Vagina (tissue), 2 donors: ENCODE measurements at regions not wholly inside any gene's neighbourhood (a gene's known extent, or its start where the extent isn't known, plus 50 kb on each side); places are given as distances from the start of the nearest gene placed in this dataset.

Source experiments
- DNase-seq, 2 donors: peaks; one replicate each; pipeline ENCODE4 v3.0.0-alpha.2; 2017; ENCODE audit errors: extremely low spot score in 2 of 2
- H3K27ac ChIP-seq: fragments of 200-600 bp; sonication (generic); one replicate; pipeline ENCODE4 v1.5.1; 2019
- H3K27me3 ChIP-seq: fragments of 200-600 bp; sonication (generic); one replicate; pipeline ENCODE4 v1.5.1; 2019
- H3K36me3 ChIP-seq, 2 donors: fragments of 200-600 bp; sonication (generic); one replicate each; pipeline ENCODE4 v1.5.1; 2017 to 2019
- H3K4me1 ChIP-seq: fragments of 200-600 bp; sonication (generic); one replicate; pipeline ENCODE4 v1.5.1; 2019
- H3K4me3 ChIP-seq, 2 donors: fragments of 200-600 bp; sonication (generic); 1 replicate in 1 of 2; 2 replicates in 1 of 2; pipeline ENCODE4 v1.5.1; 2016 to 2019
- H3K9me3 ChIP-seq: fragments of 200-600 bp; sonication (generic); one replicate; pipeline ENCODE4 v1.5.1; 2019
- POLR2A ChIP-seq, 2 donors: fragments of 450-650 bp; IDR thresholded peaks; one replicate each; pipeline ENCODE4 v1.6.1; 2017; ENCODE audit warnings: antibody characterized with exemption in 2 of 2, mild to moderate bottlenecking in 2 of 2, moderate library complexity in 2 of 2
- POLR2AphosphoS5 ChIP-seq, 2 donors: sonication (generic); formaldehyde crosslinking; IDR thresholded peaks; one replicate each; pipeline ENCODE4 v1.9.0; 2017; ENCODE audit warnings: antibody characterized with exemption in 2 of 2, mild to moderate bottlenecking in 2 of 2, low read depth in 1 of 2; ENCODE audit not compliant: insufficient read depth in 1 of 2
- intact Hi-C: fragments of 100-400 bp; cut with DNase I; formaldehyde crosslinking; loops from one replicate; pipeline ENCODE4 v1.15.1; 2023
- TF ChIP-seq, protein P1 (sequence below), 3 experiments: fragments of 450-650 bp in 2 of 3; fragments of 200-600 bp in 1 of 3; sonication (generic) in 1 of 3; IDR thresholded peaks; one replicate each; pipeline ENCODE4 v1.5.1; 2017 to 2019; ENCODE audit warnings: antibody characterized with exemption in 3 of 3, mild to moderate bottlenecking in 2 of 3, moderate library complexity in 2 of 3

DNA sequence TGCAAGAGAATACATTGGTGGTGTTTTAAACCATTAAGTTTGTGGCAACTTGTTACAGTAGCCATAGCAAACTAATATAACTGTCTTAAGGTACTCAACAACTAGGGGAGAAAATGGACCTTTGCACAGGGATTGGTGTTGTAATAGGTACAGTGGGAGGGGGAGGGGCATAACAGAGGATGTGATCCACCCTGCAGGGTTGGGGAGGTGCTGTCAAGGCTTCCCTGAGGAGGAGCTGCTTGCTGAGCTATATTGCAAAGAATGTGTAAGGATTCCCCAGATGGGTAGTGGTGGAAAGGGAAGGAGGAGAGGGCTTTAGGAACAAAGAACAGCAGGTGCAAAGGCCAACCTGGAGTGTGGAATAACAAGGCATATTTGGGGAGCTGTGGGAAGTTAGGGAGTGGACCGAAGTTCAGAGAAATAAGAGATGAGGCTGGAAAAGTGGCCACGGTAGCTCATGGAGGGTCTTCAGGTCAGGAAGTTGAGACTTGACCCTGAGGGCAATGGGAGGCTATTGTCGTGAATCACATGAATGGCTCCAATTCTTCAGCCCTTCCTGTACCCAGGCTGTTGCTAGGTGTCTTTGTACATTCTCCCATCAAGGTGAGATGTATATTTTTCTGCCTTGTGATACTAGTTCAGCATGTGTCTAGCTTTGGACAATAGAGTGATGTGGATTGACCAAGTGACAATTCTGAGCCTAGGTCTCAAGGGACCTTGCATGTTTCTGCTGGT is 168.6 kb upstream of the CSF3R start:
- Histone ChIP-seq H3K4me3 (no peak overlapping the region), H3K27ac (no peak overlapping the region), H3K9me3 (no peaks in the 10 kb centered on the region), H3K36me3 (no peaks in the 10 kb centered on the region), H3K27me3 (no peaks in the 10 kb centered on the region), H3K4me1 (no peaks in the 10 kb centered on the region)
- DNase-seq, result no peak
- intact Hi-C loops, result no loop called here
- TF ChIP-seq, protein P1, sequence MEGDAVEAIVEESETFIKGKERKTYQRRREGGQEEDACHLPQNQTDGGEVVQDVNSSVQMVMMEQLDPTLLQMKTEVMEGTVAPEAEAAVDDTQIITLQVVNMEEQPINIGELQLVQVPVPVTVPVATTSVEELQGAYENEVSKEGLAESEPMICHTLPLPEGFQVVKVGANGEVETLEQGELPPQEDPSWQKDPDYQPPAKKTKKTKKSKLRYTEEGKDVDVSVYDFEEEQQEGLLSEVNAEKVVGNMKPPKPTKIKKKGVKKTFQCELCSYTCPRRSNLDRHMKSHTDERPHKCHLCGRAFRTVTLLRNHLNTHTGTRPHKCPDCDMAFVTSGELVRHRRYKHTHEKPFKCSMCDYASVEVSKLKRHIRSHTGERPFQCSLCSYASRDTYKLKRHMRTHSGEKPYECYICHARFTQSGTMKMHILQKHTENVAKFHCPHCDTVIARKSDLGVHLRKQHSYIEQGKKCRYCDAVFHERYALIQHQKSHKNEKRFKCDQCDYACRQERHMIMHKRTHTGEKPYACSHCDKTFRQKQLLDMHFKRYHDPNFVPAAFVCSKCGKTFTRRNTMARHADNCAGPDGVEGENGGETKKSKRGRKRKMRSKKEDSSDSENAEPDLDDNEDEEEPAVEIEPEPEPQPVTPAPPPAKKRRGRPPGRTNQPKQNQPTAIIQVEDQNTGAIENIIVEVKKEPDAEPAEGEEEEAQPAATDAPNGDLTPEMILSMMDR (IDR thresholded peaks at IDR 0.05), result no peak
- TF ChIP-seq POLR2AphosphoS5 (IDR thresholded peaks at IDR 0.05; ENCODE audit: insufficient read depth in 1 of 2, low read depth in 1 of 2) (no peak), POLR2A (IDR thresholded peaks at IDR 0.05) (no peak)

DNA sequence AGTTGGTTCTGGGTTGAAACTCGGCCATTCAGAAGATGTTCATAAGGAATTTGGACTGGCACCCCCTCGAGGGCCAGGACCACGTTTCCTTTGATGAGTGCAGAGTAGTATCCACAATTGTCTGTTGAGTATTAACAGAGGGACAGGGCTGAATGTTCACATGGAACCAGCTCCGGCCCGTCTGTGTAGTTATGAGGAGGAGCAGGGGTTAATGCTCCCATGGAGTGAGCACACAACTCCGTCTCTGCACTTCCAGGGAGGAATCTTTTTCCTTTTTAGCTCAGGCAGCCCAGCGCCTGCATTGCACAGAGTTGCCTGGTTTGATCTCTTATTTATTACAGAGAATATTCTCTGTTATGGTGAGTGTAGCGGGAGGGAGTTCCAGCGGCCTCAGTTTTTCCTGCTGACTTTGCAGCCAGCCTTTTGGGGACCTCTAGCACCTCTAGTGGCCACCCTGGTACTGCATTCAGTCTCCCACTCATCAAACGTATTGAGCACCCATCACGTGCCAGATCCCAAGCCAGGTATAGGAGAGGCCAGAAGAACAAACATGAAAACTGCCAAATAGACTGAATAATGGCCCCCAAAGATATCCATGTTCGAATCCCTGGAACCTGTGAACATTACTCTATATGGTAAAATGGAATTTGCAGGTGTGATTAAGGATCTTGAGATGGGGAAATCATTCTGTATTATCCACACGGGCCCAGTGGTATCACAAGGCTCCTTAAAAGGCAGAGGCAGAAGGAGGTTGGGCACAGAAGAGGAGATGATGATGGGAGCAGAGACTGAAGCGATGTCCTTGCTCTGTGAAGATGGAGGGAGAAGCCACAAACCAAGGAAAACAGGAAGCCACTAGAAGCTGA is 167.7 kb upstream of the CSF3R start:
- no peaks in the 10 kb centered on the region for H3K9me3 ChIP-seq
- no peaks in the 10 kb centered on the region for H3K4me1 ChIP-seq
- H3K36me3 ChIP-seq, result no peaks in the 10 kb centered on the region
- no peak overlapping the region for H3K27ac ChIP-seq
- intact Hi-C loops, result no loop called here
- no peak overlapping the region for H3K4me3 ChIP-seq
- no peak for DNase-seq
- no peaks in the 10 kb centered on the region for H3K27me3 ChIP-seq
- TF ChIP-seq, protein P1 (IDR thresholded peaks at IDR 0.05), result peak; percentile 20 to 58 (median 53)
- no peak for TF ChIP-seq POLR2A (IDR thresholded peaks at IDR 0.05)

DNA sequence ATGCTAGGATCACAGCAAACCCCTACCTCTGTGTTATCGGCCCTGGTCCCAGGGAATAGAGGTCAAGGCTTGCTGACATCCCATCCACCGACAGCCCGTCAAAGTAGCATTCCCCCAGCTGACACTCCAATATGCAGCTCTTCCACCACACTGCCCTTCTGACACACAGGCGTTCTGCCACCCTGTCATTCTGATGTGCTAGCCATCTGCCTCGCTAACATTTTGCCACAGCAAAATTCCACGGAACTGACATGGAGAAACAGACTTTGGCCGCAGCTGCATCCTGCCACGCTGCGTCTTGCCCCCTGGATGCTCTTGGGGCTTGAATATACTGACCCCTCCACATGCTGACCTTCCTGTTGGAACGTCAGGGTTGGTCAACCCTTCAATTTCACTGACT is 163.2 kb upstream of the CSF3R start:
- Histone ChIP-seq H3K4me3 (no peak overlapping the region), H3K27ac (no peak overlapping the region), H3K36me3 (no peaks in the 10 kb centered on the region), H3K4me1 (no peaks in the 10 kb centered on the region), H3K27me3 (no peaks in the 10 kb centered on the region), H3K9me3 (no peaks in the 10 kb centered on the region)
- no peak for TF ChIP-seq POLR2AphosphoS5 (IDR thresholded peaks at IDR 0.05; ENCODE audit: insufficient read depth in 1 of 2, low read depth in 1 of 2)
- no peak for TF ChIP-seq POLR2A (IDR thresholded peaks at IDR 0.05)
- TF ChIP-seq, protein P1 (IDR thresholded peaks at IDR 0.05), result no peak
- no peak for DNase-seq
- intact Hi-C loops, result no loop called here

DNA sequence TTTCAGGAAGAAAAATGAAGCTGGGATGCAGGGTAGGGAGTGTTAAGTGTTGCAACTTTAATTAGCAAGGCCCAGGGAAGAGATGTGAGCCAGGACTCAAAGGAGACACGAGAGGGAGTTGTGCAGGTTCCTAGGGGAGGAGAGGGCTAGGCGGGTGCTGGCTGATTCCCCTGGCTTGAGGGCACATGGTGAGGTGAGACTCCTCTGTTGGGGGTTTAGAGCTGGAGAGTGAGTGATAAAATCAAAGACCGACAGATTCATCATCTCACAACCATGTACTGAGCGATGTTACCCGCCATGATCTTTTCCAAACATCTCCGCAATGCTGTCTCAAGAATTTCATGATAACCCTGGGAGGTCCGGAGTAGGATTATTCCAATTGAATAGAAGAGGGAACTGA is 161.8 kb upstream of the CSF3R start:
- H3K9me3 ChIP-seq, result no peaks in the 10 kb centered on the region
- H3K36me3 ChIP-seq, result no peaks in the 10 kb centered on the region
- TF ChIP-seq, protein P1 (IDR thresholded peaks at IDR 0.05), result no peak
- no peak for TF ChIP-seq POLR2AphosphoS5 (IDR thresholded peaks at IDR 0.05; ENCODE audit: insufficient read depth in 1 of 2, low read depth in 1 of 2)
- no peak for TF ChIP-seq POLR2A (IDR thresholded peaks at IDR 0.05)
- no peaks in the 10 kb centered on the region for H3K27me3 ChIP-seq
- H3K4me1 ChIP-seq, result no peaks in the 10 kb centered on the region
- no peak overlapping the region for H3K27ac ChIP-seq
- no peak for DNase-seq
- intact Hi-C loops, result no loop called here
- no peak overlapping the region for H3K4me3 ChIP-seq
